ENCODE measurements at regions not wholly inside any gene's neighbourhood (a gene's known extent, or its start where the extent isn't known, plus 50 kb on each side); places are given as distances from the start of the nearest gene placed in this dataset.

DNA sequence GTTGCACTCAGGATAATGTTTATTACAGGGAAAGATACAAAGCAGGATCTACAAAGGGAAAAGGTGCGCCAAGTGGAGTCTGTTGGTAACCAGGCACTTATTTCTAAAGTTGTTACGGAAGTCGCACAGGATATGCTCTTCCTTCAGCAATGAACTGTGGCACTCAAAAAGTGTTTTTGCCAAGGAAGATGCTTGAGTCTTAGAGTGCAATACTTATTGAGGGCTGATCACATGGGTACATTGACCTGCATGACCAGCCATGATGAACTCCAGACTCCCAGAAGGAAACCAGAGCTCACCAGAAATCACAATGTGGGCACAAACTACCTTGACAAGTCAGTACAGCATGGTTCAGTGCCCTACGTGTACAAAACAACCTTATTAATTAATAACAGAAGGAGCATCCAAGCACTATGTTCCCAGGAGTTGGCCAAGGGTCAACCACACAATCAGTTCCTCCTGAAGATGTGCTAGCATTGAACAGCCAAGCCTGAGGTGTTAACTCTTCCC lies 270.7 kb upstream of the TFAP2D start:
- TF ChIP-seq EP300 (IDR thresholded peaks at IDR 0.05) (no peak), POLR2AphosphoS5 (IDR thresholded peaks at IDR 0.05) (no peak), POLR2A (IDR thresholded peaks at IDR 0.05) (no peak)
- TF ChIP-seq, protein P1, sequence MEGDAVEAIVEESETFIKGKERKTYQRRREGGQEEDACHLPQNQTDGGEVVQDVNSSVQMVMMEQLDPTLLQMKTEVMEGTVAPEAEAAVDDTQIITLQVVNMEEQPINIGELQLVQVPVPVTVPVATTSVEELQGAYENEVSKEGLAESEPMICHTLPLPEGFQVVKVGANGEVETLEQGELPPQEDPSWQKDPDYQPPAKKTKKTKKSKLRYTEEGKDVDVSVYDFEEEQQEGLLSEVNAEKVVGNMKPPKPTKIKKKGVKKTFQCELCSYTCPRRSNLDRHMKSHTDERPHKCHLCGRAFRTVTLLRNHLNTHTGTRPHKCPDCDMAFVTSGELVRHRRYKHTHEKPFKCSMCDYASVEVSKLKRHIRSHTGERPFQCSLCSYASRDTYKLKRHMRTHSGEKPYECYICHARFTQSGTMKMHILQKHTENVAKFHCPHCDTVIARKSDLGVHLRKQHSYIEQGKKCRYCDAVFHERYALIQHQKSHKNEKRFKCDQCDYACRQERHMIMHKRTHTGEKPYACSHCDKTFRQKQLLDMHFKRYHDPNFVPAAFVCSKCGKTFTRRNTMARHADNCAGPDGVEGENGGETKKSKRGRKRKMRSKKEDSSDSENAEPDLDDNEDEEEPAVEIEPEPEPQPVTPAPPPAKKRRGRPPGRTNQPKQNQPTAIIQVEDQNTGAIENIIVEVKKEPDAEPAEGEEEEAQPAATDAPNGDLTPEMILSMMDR (IDR thresholded peaks at IDR 0.05), result no peak

All from sigmoid colon (tissue), 4 donors.